CD14-positive monocyte (primary cell): ENCODE measurements at regions not wholly inside any gene's neighbourhood (a gene's known extent, or its start where the extent isn't known, plus 50 kb on each side); places are given as distances from the start of the nearest gene placed in this dataset.

Experiments used
- DNase-seq, 3 donors: peaks; one replicate each; pipeline ENCODE4 v3.0.0-alpha.2; 2011 to 2022
- H2AFZ ChIP-seq: 2 replicates; pipeline ENCODE4 v1.6.0; 2012; ENCODE audit warnings: mild to moderate bottlenecking, low read depth, low read length, inconsistent platforms; ENCODE audit not compliant: insufficient read depth, poor library complexity, severe bottlenecking
- H3K27ac ChIP-seq, 2 donors: 1 replicate in 1 of 2; 2 replicates in 1 of 2; pipeline ENCODE4 v1.5.1; 2012 to 2013; ENCODE audit warnings: low read length in 2 of 2, control low read depth in 1 of 2, inconsistent platforms in 1 of 2, low read depth in 1 of 2, mild to moderate bottlenecking in 1 of 2
- H3K27me3 ChIP-seq, 2 donors: one replicate each; pipeline versions ENCODE4 v1.6.0 to v1.6.1; 2011 to 2013; ENCODE audit warnings: low read length in 2 of 2; ENCODE audit not compliant: control insufficient read depth in 2 of 2, insufficient read depth in 2 of 2
- H3K36me3 ChIP-seq, 2 donors: replicated peaks in 1 of 2; 1 replicate in 1 of 2; 2 replicates in 1 of 2; pipeline versions ENCODE4 v1.5.1 to v1.6.1; 2012 to 2013; ENCODE audit warnings: low read length in 2 of 2, control low read depth in 1 of 2, inconsistent platforms in 1 of 2, mild to moderate bottlenecking in 1 of 2; ENCODE audit not compliant: insufficient read depth in 2 of 2, control insufficient read depth in 1 of 2
- H3K4me1 ChIP-seq, 2 donors: 1 replicate in 1 of 2; 2 replicates in 1 of 2; pipeline versions ENCODE4 v1.5.1 to v1.6.1; 2012 to 2013; ENCODE audit warnings: low read length in 2 of 2, control low read depth in 1 of 2, inconsistent platforms in 1 of 2, mild to moderate bottlenecking in 1 of 2, moderate library complexity in 1 of 2; ENCODE audit not compliant: insufficient read depth in 2 of 2, control insufficient read depth in 1 of 2
- H3K4me2 ChIP-seq: replicated peaks from 2 replicates; pipeline ENCODE3; 2012; ENCODE audit warnings: low read length, moderate library complexity, mild to moderate bottlenecking; ENCODE audit not compliant: poor library complexity, severe bottlenecking; ENCODE audit errors: extremely low read depth
- H3K4me3 ChIP-seq, 3 experiments: fragments of 200-600 bp in 1 of 3; sonication (generic) in 1 of 3; replicated peaks in 1 of 3; 1 replicate in 2 of 3; 2 replicates in 1 of 3; pipeline ENCODE4 v1.5.1; 2011 to 2013; ENCODE audit warnings: low read length in 3 of 3, mild to moderate bottlenecking in 3 of 3, control low read depth in 2 of 3, low read depth in 2 of 3, inconsistent platforms in 1 of 3, moderate library complexity in 1 of 3
- H3K79me2 ChIP-seq: 2 replicates; pipeline ENCODE4 v1.6.0; 2012; ENCODE audit warnings: mild to moderate bottlenecking, control low read depth, inconsistent platforms, low read length, moderate library complexity; ENCODE audit not compliant: insufficient read depth
- H3K9ac ChIP-seq: 2 replicates; pipeline ENCODE4 v1.6.0; 2017; ENCODE audit warnings: low read length, mild to moderate bottlenecking; ENCODE audit not compliant: insufficient read depth, poor library complexity, severe bottlenecking
- H3K9me3 ChIP-seq, 2 donors: replicated peaks in 1 of 2; 1 replicate in 1 of 2; 2 replicates in 1 of 2; pipeline versions ENCODE4 v1.5.1 to v1.6.1; 2012 to 2013; ENCODE audit warnings: low read length in 2 of 2, control low read depth in 1 of 2; ENCODE audit not compliant: control insufficient read depth in 1 of 2, insufficient read depth in 1 of 2
- H4K20me1 ChIP-seq: 2 replicates; pipeline ENCODE4 v1.6.0; 2012; ENCODE audit warnings: mild to moderate bottlenecking, low read length, control low read depth, moderate library complexity; ENCODE audit not compliant: insufficient read depth
- H3K27ac Mint-ChIP-seq, 7 donors: one replicate each; pipeline ENCODE4 v1.8.0; 2020; ENCODE audit warnings: mild to moderate bottlenecking in 7 of 7, mixed read lengths in 7 of 7, moderate library complexity in 6 of 7, inconsistent platforms in 2 of 7
- H3K27me3 Mint-ChIP-seq, 3 donors: one replicate each; pipeline ENCODE4 v1.8.0; 2021 to 2022; ENCODE audit warnings: low read depth in 3 of 3, mild to moderate bottlenecking in 3 of 3, mixed read lengths in 3 of 3, moderate library complexity in 3 of 3, inconsistent platforms in 1 of 3
- H3K36me3 Mint-ChIP-seq, 2 donors: one replicate each; pipeline ENCODE4 v1.8.0; 2020; ENCODE audit warnings: mixed read lengths in 2 of 2, inconsistent platforms in 1 of 2, mild to moderate bottlenecking in 1 of 2
- H3K4me1 Mint-ChIP-seq: one replicate; pipeline ENCODE4 v1.8.0; 2020; ENCODE audit warnings: mild to moderate bottlenecking, mixed read lengths
- H3K4me3 Mint-ChIP-seq, 2 donors: one replicate each; pipeline ENCODE4 v1.8.0; 2020; ENCODE audit warnings: mild to moderate bottlenecking in 2 of 2, mixed read lengths in 2 of 2, moderate library complexity in 1 of 2
- H3K9me3 Mint-ChIP-seq, 7 donors: one replicate each; pipeline ENCODE4 v1.8.0; 2020 to 2022; ENCODE audit warnings: mixed read lengths in 7 of 7, mild to moderate bottlenecking in 6 of 7, moderate library complexity in 6 of 7, inconsistent platforms in 2 of 7
- CTCF ChIP-seq: fragments of 200-600 bp; IDR thresholded peaks from one replicate; pipeline ENCODE4 v1.8.0; 2022; ENCODE audit warnings: antibody characterized with exemption, mild to moderate bottlenecking
- WGBS: methylation state at CpG from one replicate; pipeline ENCODE4 v1.1.5; 2013; ENCODE audit warnings: missing lambda C conversion rate; ENCODE audit not compliant: insufficient coverage; 5-methylcytosine and 5-hydroxymethylcytosine counted together
- intact Hi-C, 2 donors: fragments of 100-400 bp; cut with micrococcal nuclease; formaldehyde crosslinking; loops; one replicate each; pipeline versions ENCODE4 v1.15.0 to v1.15.1; 2023

GRCh38 chr7:25752967-25753791, 398.8 kb upstream of the NFE2L3 start:
- Histone ChIP-seq H3K4me3 (no peak overlapping the region), H3K9ac (no peak overlapping the region), H3K27me3 (no peaks in the 10 kb centered on the region), H3K79me2 (no peaks in the 10 kb centered on the region), H3K36me3 (no peaks in the 10 kb centered on the region), H4K20me1 (no peaks in the 10 kb centered on the region), H3K9me3 (no peaks in the 10 kb centered on the region), H3K4me1 (no peaks in the 10 kb centered on the region), H3K4me2 (no peak overlapping the region), H2AFZ (no peak overlapping the region), H3K27ac (no peak overlapping the region)
- DNase-seq, result no peak
- H3K4me3 Mint-ChIP-seq, result no peak overlapping the region
- WGBS, result 94% methylated on average over 5 of the region's 16 CpGs
- no peaks in the 10 kb centered on the region for H3K36me3 Mint-ChIP-seq
- peaks cover 0 to 4% (median 4%) of the 10 kb centered on the region in 3 donors for H3K27me3 Mint-ChIP-seq
- H3K9me3 Mint-ChIP-seq, result peaks cover 0 to 3% (median 0%) of the 10 kb centered on the region in 7 donors
- no peak for TF ChIP-seq CTCF
- intact Hi-C loops, result no loop called here
- no peaks in the 10 kb centered on the region for H3K4me1 Mint-ChIP-seq
- H3K27ac Mint-ChIP-seq, result no peak overlapping the region

GRCh38 chr7:25753837-25754236, 398.2 kb upstream of the NFE2L3 start:
- no peaks in the 10 kb centered on the region for H3K36me3 ChIP-seq
- WGBS, result 95% methylated on average over 10 of the region's 10 CpGs

More at GRCh38 chr7:25753837-25754236, 398.2 kb upstream of the NFE2L3 start:
- H2AFZ ChIP-seq, result no peak overlapping the region
- no peak overlapping the region for H3K4me2 ChIP-seq
- no peaks in the 10 kb centered on the region for H3K4me1 ChIP-seq
- intact Hi-C loops, result no loop called here
- DNase-seq, result no peak
- Mint-ChIP-seq H3K4me3 (no peak overlapping the region), H3K36me3 (no peaks in the 10 kb centered on the region), H3K9me3 (peaks cover 0 to 3% (median 0%) of the 10 kb centered on the region in 7 donors), H3K27me3 (peaks cover 0 to 4% (median 4%) of the 10 kb centered on the region in 3 donors), H3K4me1 (no peaks in the 10 kb centered on the region), H3K27ac (no peak overlapping the region)
- H3K27me3 ChIP-seq, result no peaks in the 10 kb centered on the region
- H4K20me1 ChIP-seq, result no peaks in the 10 kb centered on the region
- no peaks in the 10 kb centered on the region for H3K79me2 ChIP-seq
- TF ChIP-seq CTCF, result no peak
- no peak overlapping the region for H3K27ac ChIP-seq
- H3K4me3 ChIP-seq, result no peak overlapping the region
- no peak overlapping the region for H3K9ac ChIP-seq
- no peaks in the 10 kb centered on the region for H3K9me3 ChIP-seq
